ENCODE measurements at regions not wholly inside any gene's neighbourhood (a gene's known extent, or its start where the extent isn't known, plus 50 kb on each side); places are given as distances from the start of the nearest gene placed in this dataset.

DNA sequence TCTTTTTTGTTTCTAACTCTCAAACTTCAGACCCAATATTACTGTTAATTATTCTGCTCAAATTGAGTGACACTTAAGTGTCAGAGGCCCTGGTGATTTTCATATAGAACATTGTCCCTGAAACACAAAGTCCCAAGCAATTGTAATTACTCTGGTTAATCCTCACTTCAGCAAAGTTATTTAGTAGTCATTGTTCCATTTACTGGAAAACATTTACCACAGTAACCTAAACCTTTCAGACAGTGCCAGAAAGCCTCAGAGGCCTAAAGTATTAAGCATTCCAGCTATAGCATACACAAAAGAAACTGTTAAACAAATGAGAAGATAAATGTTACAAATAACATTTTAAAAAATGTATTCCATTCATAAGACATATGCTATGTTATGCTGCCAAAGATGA, 237.2 kb upstream of the CDH6 start:
- POLR2A ChIA-PET (ENCODE audit: partially characterized antibody), result no interaction called here
- no peak overlapping the region for H4K91ac ChIP-seq (replicated peaks; ENCODE audit: insufficient read length, low read length)
- H3K23ac ChIP-seq (ENCODE audit: insufficient read length), result no peak overlapping the region
- no peak overlapping the region for H3K14ac ChIP-seq (ENCODE audit: insufficient read length)
- FAIRE-seq (no peak), DNase-seq (ENCODE audit: low read depth in 1 of 2, low spot score in 2 of 2) (no peak)
- no peaks in the 10 kb centered on the region for H3K36me3 ChIP-seq (ENCODE audit: control insufficient read depth in 2 of 4, insufficient read depth in 4 of 4, low read length in 3 of 4)
- no peak overlapping the region for H4K5ac ChIP-seq (ENCODE audit: insufficient read length, low read depth, low read length)
- no peak overlapping the region for H2BK20ac ChIP-seq (ENCODE audit: low read length)
- H3K79me2 ChIP-seq (ENCODE audit: control insufficient read depth in 1 of 2, insufficient read depth in 2 of 2, low read length in 2 of 2), result no peaks in the 10 kb centered on the region
- no peaks in the 10 kb centered on the region for H4K20me1 ChIP-seq (replicated peaks in 1 of 2; ENCODE audit: control insufficient read depth in 1 of 2, insufficient read depth in 2 of 2, low read length in 2 of 2)
- no peak overlapping the region for H2AK5ac ChIP-seq (ENCODE audit: low read depth, low read length)
- H3K4ac ChIP-seq (replicated peaks; ENCODE audit: insufficient read length, low read depth, low read length), result no peak overlapping the region
- no peak for TF ChIP-seq CTBP2 (IDR thresholded peaks at IDR 0.05; ENCODE audit: borderline replicate concordance, insufficient read depth, insufficient read length, low read length)
- TF ChIP-seq RBBP5 (IDR thresholded peaks at IDR 0.05; ENCODE audit: borderline replicate concordance, low read depth, low read length), result no peak
- TF ChIP-seq NANOG (IDR thresholded peaks at IDR 0.05; ENCODE audit: insufficient read depth, low read depth, low read length, poor library complexity, severe bottlenecking), result no peak
- no peak for TF ChIP-seq SIN3A (conservative IDR thresholded peaks at IDR 0.05 in 1 of 2, IDR thresholded peaks at IDR 0.05 in 1 of 2; ENCODE audit: low read depth in 1 of 2, low read length in 2 of 2)
- TF ChIP-seq SP1 (IDR thresholded peaks at IDR 0.05; ENCODE audit: low read depth, low read length), result no peak
- TF ChIP-seq, protein P1, sequence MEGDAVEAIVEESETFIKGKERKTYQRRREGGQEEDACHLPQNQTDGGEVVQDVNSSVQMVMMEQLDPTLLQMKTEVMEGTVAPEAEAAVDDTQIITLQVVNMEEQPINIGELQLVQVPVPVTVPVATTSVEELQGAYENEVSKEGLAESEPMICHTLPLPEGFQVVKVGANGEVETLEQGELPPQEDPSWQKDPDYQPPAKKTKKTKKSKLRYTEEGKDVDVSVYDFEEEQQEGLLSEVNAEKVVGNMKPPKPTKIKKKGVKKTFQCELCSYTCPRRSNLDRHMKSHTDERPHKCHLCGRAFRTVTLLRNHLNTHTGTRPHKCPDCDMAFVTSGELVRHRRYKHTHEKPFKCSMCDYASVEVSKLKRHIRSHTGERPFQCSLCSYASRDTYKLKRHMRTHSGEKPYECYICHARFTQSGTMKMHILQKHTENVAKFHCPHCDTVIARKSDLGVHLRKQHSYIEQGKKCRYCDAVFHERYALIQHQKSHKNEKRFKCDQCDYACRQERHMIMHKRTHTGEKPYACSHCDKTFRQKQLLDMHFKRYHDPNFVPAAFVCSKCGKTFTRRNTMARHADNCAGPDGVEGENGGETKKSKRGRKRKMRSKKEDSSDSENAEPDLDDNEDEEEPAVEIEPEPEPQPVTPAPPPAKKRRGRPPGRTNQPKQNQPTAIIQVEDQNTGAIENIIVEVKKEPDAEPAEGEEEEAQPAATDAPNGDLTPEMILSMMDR (IDR thresholded peaks at IDR 0.05; ENCODE audit: control extremely low read depth in 1 of 3, insufficient read depth in 1 of 3, low read depth in 1 of 3, low read length in 3 of 3), result no peak
- TF ChIP-seq, protein P2, sequence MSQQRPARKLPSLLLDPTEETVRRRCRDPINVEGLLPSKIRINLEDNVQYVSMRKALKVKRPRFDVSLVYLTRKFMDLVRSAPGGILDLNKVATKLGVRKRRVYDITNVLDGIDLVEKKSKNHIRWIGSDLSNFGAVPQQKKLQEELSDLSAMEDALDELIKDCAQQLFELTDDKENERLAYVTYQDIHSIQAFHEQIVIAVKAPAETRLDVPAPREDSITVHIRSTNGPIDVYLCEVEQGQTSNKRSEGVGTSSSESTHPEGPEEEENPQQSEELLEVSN (IDR thresholded peaks at IDR 0.05), result no peak
- TF ChIP-seq, protein P3, sequence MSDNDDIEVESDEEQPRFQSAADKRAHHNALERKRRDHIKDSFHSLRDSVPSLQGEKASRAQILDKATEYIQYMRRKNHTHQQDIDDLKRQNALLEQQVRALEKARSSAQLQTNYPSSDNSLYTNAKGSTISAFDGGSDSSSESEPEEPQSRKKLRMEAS (IDR thresholded peaks at IDR 0.05), result no peak
- TF ChIP-seq FOSL1 (IDR thresholded peaks at IDR 0.05; ENCODE audit: insufficient read depth, low read depth, low read length), result no peak
- TF ChIP-seq RXRA (IDR thresholded peaks at IDR 0.05; ENCODE audit: insufficient read depth, low read depth, low read length), result no peak
- H2BK5ac ChIP-seq (ENCODE audit: low read depth, low read length), result no peak overlapping the region
- H4K8ac ChIP-seq (ENCODE audit: extremely low read depth, insufficient read depth, low read length), result no peak overlapping the region
- no peak overlapping the region for H2BK12ac ChIP-seq (ENCODE audit: low read depth, low read length)
- CTCF ChIA-PET (ENCODE audit: partially characterized antibody), result no interaction called here
- H3K79me1 ChIP-seq (ENCODE audit: low read depth, low read length), result no peaks in the 10 kb centered on the region
- no peak overlapping the region for H3K9ac ChIP-seq (replicated peaks in 1 of 4; ENCODE audit: extremely low read depth in 1 of 4, low read depth in 3 of 4, low read length in 3 of 4)
- 0 out of 7 replicates have a peak, but pooled peaks cover 0 to 5% (median under 1%) of the 10 kb centered on the region in 4 experiments for H3K4me1 ChIP-seq (replicated peaks in 1 of 4; ENCODE audit: control insufficient read depth in 3 of 4, insufficient read depth in 4 of 4, low read length in 3 of 4)
- no peak overlapping the region for H3K56ac ChIP-seq (replicated peaks; ENCODE audit: insufficient read length, low read depth, low read length)
- H3K4me2 ChIP-seq (ENCODE audit: insufficient read depth in 1 of 2, low read depth in 2 of 2, low read length in 2 of 2), result no peak overlapping the region
- no peaks in the 10 kb centered on the region for H3K23me2 ChIP-seq (ENCODE audit: low read depth, low read length)
- no peaks in the 10 kb centered on the region for H3K27me3 ChIP-seq (replicated peaks in 1 of 4; ENCODE audit: control insufficient read depth in 3 of 4, extremely low read depth in 1 of 4, insufficient read depth in 3 of 4, low read length in 3 of 4)
- no peak overlapping the region for H2BK120ac ChIP-seq (replicated peaks; ENCODE audit: low read depth, low read length)
- H3K27ac ChIP-seq (ENCODE audit: low read depth, low read length), result no peak overlapping the region
- H2AFZ ChIP-seq (ENCODE audit: low read length), result no peak overlapping the region
- H2BK15ac ChIP-seq (ENCODE audit: low read length), result no peak overlapping the region
- H3K9me3 ChIP-seq (ENCODE audit: insufficient read depth in 2 of 2, low read depth in 1 of 2, low read length in 1 of 2), result no peaks in the 10 kb centered on the region
- no peak overlapping the region for H3K18ac ChIP-seq (ENCODE audit: extremely low read depth, low read length)
- H3K4me3 ChIP-seq (ENCODE audit: extremely low read depth in 1 of 4, insufficient read depth in 2 of 4, low read depth in 3 of 4, low read length in 4 of 4), result no peak overlapping the region

Data from H1 (cell line).